ENCODE measurements at regions not wholly inside any gene's neighbourhood (a gene's known extent, or its start where the extent isn't known, plus 50 kb on each side); places are given as distances from the start of the nearest gene placed in this dataset.
"Not testable (repeated sequence)": the region's sequence is repeated elsewhere in the genome, so short reads cannot be mapped to it uniquely, and the experiment has no call there.

- WGBS, result 69% methylated on average over 5 of the region's 5 CpGs
- H3K4me2 ChIP-seq (ENCODE audit: low read length, poor library complexity, severe bottlenecking), result no peak overlapping the region
- DNase-seq, result no peak
- no peak overlapping the region for H3K18ac ChIP-seq (ENCODE audit: low read depth in 1 of 2, low read length in 2 of 2)
- no peaks in the 10 kb centered on the region for H3K79me1 ChIP-seq (replicated peaks; ENCODE audit: low read length, poor library complexity, severe bottlenecking)
- H2BK12ac ChIP-seq (ENCODE audit: low read length in 2 of 2), result no peak overlapping the region
- H3K36me3 ChIP-seq (ENCODE audit: control insufficient read depth in 1 of 2, insufficient read depth in 2 of 2, low read depth in 1 of 2, low read length in 2 of 2), result no peaks in the 10 kb centered on the region
- H3K4me1 ChIP-seq (ENCODE audit: control insufficient read depth, insufficient read depth, low read depth, low read length), result no peaks in the 10 kb centered on the region
- H3K14ac ChIP-seq (ENCODE audit: low read length in 2 of 2), result no peak overlapping the region
- H3K27ac ChIP-seq (ENCODE audit: low read length, poor library complexity, severe bottlenecking), result no peak overlapping the region
- no peak overlapping the region for H2AFZ ChIP-seq (ENCODE audit: low read depth, low read length)
- no peaks in the 10 kb centered on the region for H3K9me3 ChIP-seq (ENCODE audit: control insufficient read depth, low read length)
- H3K23ac ChIP-seq (ENCODE audit: low read length in 2 of 2), result no peak overlapping the region
- no peak overlapping the region for H2AK5ac ChIP-seq (ENCODE audit: low read length, severe bottlenecking)
- H3K4ac ChIP-seq (ENCODE audit: low read depth in 1 of 2, low read length in 2 of 2), result no peak overlapping the region
- H4K91ac ChIP-seq (ENCODE audit: low read length), result no peak overlapping the region
- H3K9ac ChIP-seq (ENCODE audit: low read length), result no peak overlapping the region
- no peak overlapping the region for H2BK120ac ChIP-seq (ENCODE audit: low read depth, low read length)
- H3K4me3 ChIP-seq (ENCODE audit: insufficient read depth in 1 of 2, low read depth in 1 of 2, low read length in 2 of 2), result no peak overlapping the region
- no peak overlapping the region for H2BK15ac ChIP-seq (ENCODE audit: low read depth, poor library complexity, severe bottlenecking)
- no peak overlapping the region for H4K8ac ChIP-seq (ENCODE audit: low read length)
- no peak overlapping the region for H2BK5ac ChIP-seq (ENCODE audit: low read depth, low read length, poor library complexity, severe bottlenecking)
- H3K27me3 ChIP-seq (ENCODE audit: control insufficient read depth in 1 of 2, insufficient read depth in 1 of 2, low read length in 2 of 2), result peaks cover 0 to 6% of the 10 kb centered on the region in 2 experiments
Measured at GRCh38 chr20:48521121-48521520, 306.7 kb downstream of the PREX1 start.

- H3K14ac ChIP-seq (ENCODE audit: low read length in 2 of 2); H3K27ac ChIP-seq (ENCODE audit: low read length, poor library complexity, severe bottlenecking); H2BK15ac ChIP-seq (ENCODE audit: low read depth, poor library complexity, severe bottlenecking); H4K8ac ChIP-seq (ENCODE audit: low read length); H3K9me3 ChIP-seq (ENCODE audit: control insufficient read depth, low read length); H2AFZ ChIP-seq (ENCODE audit: low read depth, low read length); H2BK12ac ChIP-seq (ENCODE audit: low read length in 2 of 2); H2AK5ac ChIP-seq (ENCODE audit: low read length, severe bottlenecking); H3K4me3 ChIP-seq (ENCODE audit: insufficient read depth in 1 of 2, low read depth in 1 of 2, low read length in 2 of 2); H3K27me3 ChIP-seq (ENCODE audit: control insufficient read depth in 1 of 2, insufficient read depth in 1 of 2, low read length in 2 of 2); H2BK5ac ChIP-seq (ENCODE audit: low read depth, low read length, poor library complexity, severe bottlenecking); H4K91ac ChIP-seq (ENCODE audit: low read length); H3K23ac ChIP-seq (ENCODE audit: low read length in 2 of 2); H3K4me2 ChIP-seq (ENCODE audit: low read length, poor library complexity, severe bottlenecking); H3K4me1 ChIP-seq (ENCODE audit: control insufficient read depth, insufficient read depth, low read depth, low read length); H3K18ac ChIP-seq (ENCODE audit: low read depth in 1 of 2, low read length in 2 of 2); H3K79me1 ChIP-seq (replicated peaks; ENCODE audit: low read length, poor library complexity, severe bottlenecking); H3K9ac ChIP-seq (ENCODE audit: low read length); DNase-seq; H2BK120ac ChIP-seq (ENCODE audit: low read depth, low read length); H3K4ac ChIP-seq (ENCODE audit: low read depth in 1 of 2, low read length in 2 of 2); H3K36me3 ChIP-seq (ENCODE audit: control insufficient read depth in 1 of 2, insufficient read depth in 2 of 2, low read depth in 1 of 2, low read length in 2 of 2): not testable (repeated sequence)
- WGBS, result 68% methylated on average over 9 of the region's 11 CpGs
Measured at GRCh38 chr20:48516196-48516595, 311.6 kb downstream of the PREX1 start.

GRCh38 chr20:48514577-48514976 lies 313.2 kb downstream of the PREX1 start:
- 65% methylated on average over 4 of the region's 12 CpGs for WGBS

GRCh38 chr20:48512539-48512938 lies 315.3 kb downstream of the PREX1 start:
- not testable (repeated sequence) for H2BK15ac ChIP-seq (ENCODE audit: low read depth, poor library complexity, severe bottlenecking); H3K18ac ChIP-seq (ENCODE audit: low read depth in 1 of 2, low read length in 2 of 2); H3K4me1 ChIP-seq (ENCODE audit: control insufficient read depth, insufficient read depth, low read depth, low read length); H3K27me3 ChIP-seq (ENCODE audit: control insufficient read depth in 1 of 2, insufficient read depth in 1 of 2, low read length in 2 of 2); H2AK5ac ChIP-seq (ENCODE audit: low read length, severe bottlenecking); H4K8ac ChIP-seq (ENCODE audit: low read length); H3K4ac ChIP-seq (ENCODE audit: low read depth in 1 of 2, low read length in 2 of 2); DNase-seq; H3K14ac ChIP-seq (ENCODE audit: low read length in 2 of 2); H3K9ac ChIP-seq (ENCODE audit: low read length); H4K91ac ChIP-seq (ENCODE audit: low read length); H3K36me3 ChIP-seq (ENCODE audit: control insufficient read depth in 1 of 2, insufficient read depth in 2 of 2, low read depth in 1 of 2, low read length in 2 of 2); H3K79me1 ChIP-seq (replicated peaks; ENCODE audit: low read length, poor library complexity, severe bottlenecking); H3K4me3 ChIP-seq (ENCODE audit: insufficient read depth in 1 of 2, low read depth in 1 of 2, low read length in 2 of 2); H2AFZ ChIP-seq (ENCODE audit: low read depth, low read length); H3K27ac ChIP-seq (ENCODE audit: low read length, poor library complexity, severe bottlenecking); H3K9me3 ChIP-seq (ENCODE audit: control insufficient read depth, low read length); H2BK5ac ChIP-seq (ENCODE audit: low read depth, low read length, poor library complexity, severe bottlenecking); H3K23ac ChIP-seq (ENCODE audit: low read length in 2 of 2); H2BK12ac ChIP-seq (ENCODE audit: low read length in 2 of 2); H2BK120ac ChIP-seq (ENCODE audit: low read depth, low read length); H3K4me2 ChIP-seq (ENCODE audit: low read length, poor library complexity, severe bottlenecking)
- 84% methylated on average over 7 of the region's 16 CpGs for WGBS

More at GRCh38 chr20:48514577-48514976, 313.2 kb downstream of the PREX1 start:
- not testable (repeated sequence) for H3K18ac ChIP-seq (ENCODE audit: low read depth in 1 of 2, low read length in 2 of 2); H4K8ac ChIP-seq (ENCODE audit: low read length); H2AFZ ChIP-seq (ENCODE audit: low read depth, low read length); H3K4me2 ChIP-seq (ENCODE audit: low read length, poor library complexity, severe bottlenecking); H2BK5ac ChIP-seq (ENCODE audit: low read depth, low read length, poor library complexity, severe bottlenecking); H3K27ac ChIP-seq (ENCODE audit: low read length, poor library complexity, severe bottlenecking); H2AK5ac ChIP-seq (ENCODE audit: low read length, severe bottlenecking); H4K91ac ChIP-seq (ENCODE audit: low read length); H2BK12ac ChIP-seq (ENCODE audit: low read length in 2 of 2); H3K23ac ChIP-seq (ENCODE audit: low read length in 2 of 2); H3K36me3 ChIP-seq (ENCODE audit: control insufficient read depth in 1 of 2, insufficient read depth in 2 of 2, low read depth in 1 of 2, low read length in 2 of 2); H2BK15ac ChIP-seq (ENCODE audit: low read depth, poor library complexity, severe bottlenecking); H3K9me3 ChIP-seq (ENCODE audit: control insufficient read depth, low read length); H3K4me1 ChIP-seq (ENCODE audit: control insufficient read depth, insufficient read depth, low read depth, low read length); H3K4ac ChIP-seq (ENCODE audit: low read depth in 1 of 2, low read length in 2 of 2); H3K9ac ChIP-seq (ENCODE audit: low read length); H3K79me1 ChIP-seq (replicated peaks; ENCODE audit: low read length, poor library complexity, severe bottlenecking); H3K27me3 ChIP-seq (ENCODE audit: control insufficient read depth in 1 of 2, insufficient read depth in 1 of 2, low read length in 2 of 2); DNase-seq; H3K14ac ChIP-seq (ENCODE audit: low read length in 2 of 2); H3K4me3 ChIP-seq (ENCODE audit: insufficient read depth in 1 of 2, low read depth in 1 of 2, low read length in 2 of 2); H2BK120ac ChIP-seq (ENCODE audit: low read depth, low read length)
